Heart left ventricle (tissue), 16 donors: ENCODE measurements at regions not wholly inside any gene's neighbourhood (a gene's known extent, or its start where the extent isn't known, plus 50 kb on each side); places are given as distances from the start of the nearest gene placed in this dataset.
"Not testable (repeated sequence)": the region's sequence is repeated elsewhere in the genome, so short reads cannot be mapped to it uniquely, and the experiment has no call there.

Experiments
- ATAC-seq, 4 donors: fragments of 200-7000 bp; cut with Tn5 transposase; one replicate each; pipeline ENCODE4 v1.9.1; 2020 to 2022; ENCODE audit warnings: moderate library complexity in 4 of 4, mild to moderate bottlenecking in 3 of 4, moderate number of reproducible peaks in 1 of 4
- DNase-seq, 5 donors: peaks; one replicate each; pipeline ENCODE4 v3.0.0-alpha.2; 2020
- H3K27ac ChIP-seq, 12 donors: fragments of 200-600 bp; sonication (generic) in 4 of 12; one replicate each; pipeline versions ENCODE4 v1.5.0 to v1.8.0; 2016 to 2022; ENCODE audit warnings: mild to moderate bottlenecking in 2 of 12
- H3K27me3 ChIP-seq, 9 donors: fragments of 200-600 bp; sonication (generic) in 2 of 9; one replicate each; pipeline versions ENCODE4 v1.5.1 to v1.8.0; 2016 to 2022; ENCODE audit warnings: mild to moderate bottlenecking in 3 of 9
- H3K36me3 ChIP-seq, 9 donors: fragments of 200-600 bp; sonication (generic) in 2 of 9; one replicate each; pipeline versions ENCODE4 v1.5.0 to v1.8.0; 2018 to 2022; ENCODE audit warnings: mild to moderate bottlenecking in 2 of 9
- H3K4me1 ChIP-seq, 12 donors: fragments of 200-600 bp; sonication (generic) in 4 of 12; one replicate each; pipeline versions ENCODE4 v1.5.0 to v1.8.0; 2016 to 2022; ENCODE audit warnings: mild to moderate bottlenecking in 3 of 12
- H3K4me3 ChIP-seq, 12 donors: fragments of 200-600 bp; sonication (generic) in 4 of 12; one replicate each; pipeline versions ENCODE4 v1.5.0 to v1.8.0; 2017 to 2022; ENCODE audit warnings: mild to moderate bottlenecking in 9 of 12, moderate library complexity in 4 of 12
- H3K9me3 ChIP-seq, 12 donors: fragments of 200-600 bp; sonication (generic) in 4 of 12; one replicate each; pipeline versions ENCODE4 v1.5.0 to v1.8.0; 2016 to 2022; ENCODE audit warnings: mild to moderate bottlenecking in 1 of 12
- CTCF ChIP-seq, 12 donors: fragments of 200-600 bp; sonication (generic) in 4 of 12; IDR thresholded peaks; one replicate each; pipeline versions ENCODE4 v1.5.0 to v1.8.0; 2018 to 2022; ENCODE audit warnings: antibody characterized with exemption in 12 of 12, mild to moderate bottlenecking in 5 of 12
- POLR2A ChIP-seq, 2 donors: fragments of 450-650 bp; IDR thresholded peaks; one replicate each; pipeline ENCODE4 v1.6.1; 2017; ENCODE audit warnings: antibody characterized with exemption in 2 of 2, mild to moderate bottlenecking in 2 of 2, moderate library complexity in 2 of 2
- WGBS, 4 donors: extraction: QIAGEN DNeasy Blood & Tissue Kit in 2 of 4; methylation state at CpG; one replicate each; pipeline versions ENCODE4 v1.1.5 to v1.1.7; 2013 to 2018; 5-methylcytosine and 5-hydroxymethylcytosine counted together
- intact Hi-C, 10 donors: fragments of 100-400 bp; cut with DNase I; formaldehyde crosslinking; loops; one replicate each; pipeline versions ENCODE4 v1.11.1 to v1.14.2; 2022
- donor health status: ischemic (EF 13 %, LVEDD 7.1; RV severe dilation, severe dysfunction).
- donor health status: healthy with polysubstance abuse.
- donor health status: DM: no; HTN: yes; CAD: no.
- donor health status: DM: no; HTN: no; CAD: no.
- donor health status: ischemic (EF 25% LVEDD 6.9; RV normal size, moderate dysfunction).
- donor health status: ischemic (EF 25% LVEDD 5.7; RV mildly dilated, moderate dysfunction).
- donor health status: healthy.
- donor health status: DM: yes; HTN: yes; CAD: no.
- donor health status: ischemic (EF 35%, LVEDD 5.7; RV mildly dilated, moderate dysfunction).
- donor health status: nonischemic (EF 11% LVEDD 7.7; RV severe dilation, severe dysfunction).
- donor health status: DM: yes; HTN: yes; CAD: no.
- donor health status: PGD.
- donor health status: ischemic (EF 29% LVEDD 5.4; RV normal size, mild dysfunction).
- donor health status: nonischemic (EF 23%, LVEDD 6.1; RV moderate dilation, normal function).

GRCh38 chr3:194189243-194189791 lies 53.4 kb downstream of the HES1 start:
- Histone ChIP-seq H3K9me3 (peaks cover 0 to 4% (median 0%) of the 10 kb centered on the region in 12 donors), H3K4me1 (peaks cover 0 to 13% (median 0%) of the 10 kb centered on the region in 12 donors), H3K4me3 (no peak overlapping the region), H3K36me3 (no peaks in the 10 kb centered on the region), H3K27ac (no peak overlapping the region), H3K27me3 (peaks cover 0 to 4% (median 0%) of the 10 kb centered on the region in 9 donors)
- intact Hi-C loops: no loop called here
- DNase-seq (no peak), ATAC-seq (peak in 3 of 4 donors; percentile 34 to 55 (median 37))
- no peak for TF ChIP-seq POLR2A (IDR thresholded peaks at IDR 0.05)
- no peak for TF ChIP-seq CTCF (IDR thresholded peaks at IDR 0.05)
- 54 to 68% (median 60%) methylated on average over 9 of the region's 9 CpGs for WGBS, 4 donors

- intact Hi-C loops, DNase-seq: not testable (repeated sequence)
- ATAC-seq: peak in 1 of 4 donors; percentile 36
Measured at GRCh38 chr3:194191850-194192249, 55.9 kb downstream of the HES1 start.

GRCh38 chr3:194194051-194194756 lies 58.3 kb downstream of the HES1 start:
- no peak overlapping the region for H3K27ac ChIP-seq

More at GRCh38 chr3:194191850-194192249, 55.9 kb downstream of the HES1 start:
- H3K27ac ChIP-seq, H3K27me3 ChIP-seq, H3K9me3 ChIP-seq, H3K4me1 ChIP-seq, H3K4me3 ChIP-seq, H3K36me3 ChIP-seq: not testable (repeated sequence)
- WGBS, 4 donors: 58 to 95% (median 79%) methylated on average over 2 of the region's 2 CpGs

GRCh38 chr3:194194757-194195085 lies 58.8 kb downstream of the HES1 start:
- H3K27ac ChIP-seq: no peak overlapping the region
- ATAC-seq (no peak), DNase-seq (no peak)
- H3K27me3 ChIP-seq: no peaks in the 10 kb centered on the region
- peaks cover 0 to 2% (median 0%) of the 10 kb centered on the region in 12 donors for H3K4me1 ChIP-seq
- no peaks in the 10 kb centered on the region for H3K36me3 ChIP-seq
- H3K9me3 ChIP-seq: peaks cover 0 to 4% (median 0%) of the 10 kb centered on the region in 12 donors
- intact Hi-C loops: no loop called here
- TF ChIP-seq POLR2A (IDR thresholded peaks at IDR 0.05): no peak
- no peak overlapping the region for H3K4me3 ChIP-seq
- 82 to 89% (median 83%) methylated on average over 1 of the region's 1 CpG for WGBS, 4 donors

More at GRCh38 chr3:194194051-194194756, 58.3 kb downstream of the HES1 start:
- ATAC-seq: peak in 2 of 4 donors; percentile 12 to 49
- Histone ChIP-seq H3K4me3 (no peak overlapping the region), H3K9me3 (peaks cover 0 to 4% (median 0%) of the 10 kb centered on the region in 12 donors), H3K27me3 (no peaks in the 10 kb centered on the region), H3K4me1 (peaks cover 0 to 5% (median 0%) of the 10 kb centered on the region in 12 donors), H3K36me3 (no peaks in the 10 kb centered on the region)
- DNase-seq: no peak
- TF ChIP-seq POLR2A (IDR thresholded peaks at IDR 0.05): no peak
- no peak for TF ChIP-seq CTCF (IDR thresholded peaks at IDR 0.05)
- WGBS, 4 donors: 82 to 89% (median 83%) methylated on average over 9 of the region's 9 CpGs
- intact Hi-C loops: no loop called here

- H3K27me3 ChIP-seq: peaks cover 0 to 3% (median 0%) of the 10 kb centered on the region in 9 donors
- H3K4me3 ChIP-seq: no peak overlapping the region
- no peak overlapping the region for H3K27ac ChIP-seq
- ATAC-seq: no peak
- WGBS, 4 donors: 97 to 100% (median 98%) methylated on average over 3 of the region's 3 CpGs
- H3K9me3 ChIP-seq: peaks cover 0 to 4% (median 0%) of the 10 kb centered on the region in 12 donors
- peaks cover 0 to 6% (median 0%) of the 10 kb centered on the region in 12 donors for H3K4me1 ChIP-seq
- no peak for DNase-seq
- TF ChIP-seq CTCF (IDR thresholded peaks at IDR 0.05) (no peak), POLR2A (IDR thresholded peaks at IDR 0.05) (no peak)
- H3K36me3 ChIP-seq: no peaks in the 10 kb centered on the region
- intact Hi-C loops: no loop called here
Measured at GRCh38 chr3:194195611-194196010, 59.7 kb downstream of the HES1 start.
